Caco-2 (cell line): ENCODE measurements at regions not wholly inside any gene's neighbourhood (a gene's known extent, or its start where the extent isn't known, plus 50 kb on each side); places are given as distances from the start of the nearest gene placed in this dataset.

Experiments
- BruUV-seq: library from RNA; stranded (reverse); fragments of 400-500 nt; replicated peaks from 2 replicates; lab custom pipeline; 2021; lab: Mats Ljungman, UMichigan
- CTCF ChIA-PET: fragments of 300-600 bp; sonication (Branson Sonifier 250); formaldehyde crosslinking; loops from one replicate; lab custom pipeline; 2022; ENCODE audit warnings: antibody characterized with exemption; lab: Charles Lee
- POLR2A ChIA-PET: fragments of 300-600 bp; sonication (Branson Sonifier 250); formaldehyde crosslinking; loops from one replicate; lab custom pipeline; 2022; ENCODE audit warnings: antibody characterized with exemption; lab: Charles Lee
- DNase-seq, 2 experiments: peaks; one replicate each; pipeline versions ENCODE4 v3.0.0 to v3.0.0-alpha.2; 2020 to 2022
- H3K27me3 ChIP-seq: replicated peaks from 2 replicates; pipeline ENCODE4 v1.6.0; 2011; ENCODE audit warnings: low read length; ENCODE audit not compliant: control insufficient read depth, insufficient read depth
- H3K36me3 ChIP-seq: 2 replicates; pipeline ENCODE4 v1.5.1; 2011; ENCODE audit warnings: low read length; ENCODE audit not compliant: control insufficient read depth, insufficient read depth
- H3K4me1 ChIP-seq: fragments of 250-450 bp; sonication (Bioruptor Pico); 2 replicates; pipeline ENCODE4 v1.5.1; 2020; ENCODE audit warnings: mild to moderate bottlenecking
- H3K4me3 ChIP-seq: 2 replicates; pipeline ENCODE4 v1.5.1; 2011; ENCODE audit warnings: low read depth, mild to moderate bottlenecking, control low read depth, low read length
- H3K9me3 ChIP-seq: fragments of 250-450 bp; sonication (Bioruptor Pico); 2 replicates; pipeline ENCODE4 v1.5.1; 2020; ENCODE audit warnings: mild to moderate bottlenecking, moderate library complexity
- H3K27ac Mint-ChIP-seq: one replicate; pipeline ENCODE4 v1.8.0; 2022; ENCODE audit warnings: mixed read lengths; ENCODE audit not compliant: unreplicated experiment
- H3K27me3 Mint-ChIP-seq: one replicate; pipeline ENCODE4 v1.8.0; 2022; ENCODE audit warnings: mixed read lengths; ENCODE audit not compliant: insufficient read depth, unreplicated experiment
- H3K36me3 Mint-ChIP-seq: one replicate; pipeline ENCODE4 v1.8.0; 2022; ENCODE audit warnings: mild to moderate bottlenecking, mixed read lengths; ENCODE audit not compliant: insufficient read depth, unreplicated experiment
- H3K4me1 Mint-ChIP-seq: one replicate; pipeline ENCODE4 v1.8.0; 2022; ENCODE audit warnings: low read depth, mixed read lengths; ENCODE audit not compliant: unreplicated experiment
- H3K4me3 Mint-ChIP-seq: one replicate; pipeline ENCODE4 v1.8.0; 2022; ENCODE audit warnings: mild to moderate bottlenecking, moderate library complexity, mixed read lengths; ENCODE audit not compliant: unreplicated experiment
- H3K9me3 Mint-ChIP-seq: one replicate; pipeline ENCODE4 v1.8.0; 2022; ENCODE audit warnings: mixed read lengths; ENCODE audit not compliant: unreplicated experiment
- intact Hi-C: fragments of 100-400 bp; cut with micrococcal nuclease; formaldehyde crosslinking; loops from one replicate; pipeline ENCODE4 v1.10.0; 2022; ENCODE audit not compliant: unreplicated experiment
- TF ChIP-seq, protein P1 (sequence below), 2 experiments: fragments of 200-600 bp in 1 of 2; IDR thresholded peaks; 1 replicate in 1 of 2; 2 replicates in 1 of 2; pipeline versions ENCODE4 v1.5.1 to v1.8.0; 2011 to 2022; ENCODE audit warnings: antibody characterized with exemption in 1 of 2, control low read depth in 1 of 2, inconsistent platforms in 1 of 2, low read depth in 1 of 2, low read length in 1 of 2, mild to moderate bottlenecking in 1 of 2, moderate library complexity in 1 of 2; ENCODE audit not compliant: insufficient read depth in 1 of 2, severe bottlenecking in 1 of 2, unreplicated experiment in 1 of 2

DNA sequence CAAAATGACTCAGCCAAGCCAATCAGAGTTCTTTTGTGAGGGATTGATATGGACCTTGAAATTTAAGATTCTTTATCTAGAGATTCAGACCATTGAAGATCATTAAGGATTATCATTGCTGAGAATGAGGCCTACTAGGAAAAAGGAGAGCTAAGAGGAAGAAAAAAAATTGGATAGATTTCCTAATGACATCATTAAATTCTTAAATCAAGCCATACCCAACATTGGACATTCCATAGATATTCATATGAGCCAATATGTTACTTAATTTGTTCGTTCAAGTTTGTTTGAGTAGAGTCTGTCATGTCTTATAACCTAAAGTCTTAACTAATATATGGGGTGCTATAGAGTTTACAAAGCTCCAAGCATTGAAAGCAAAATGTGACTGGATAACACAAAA is 727.9 kb upstream of the SEMA6A start:
- H3K4me3 Mint-ChIP-seq = no peak overlapping the region

GRCh38 chr5:117299936-117300328 is 725.3 kb upstream of the SEMA6A start:
- Mint-ChIP-seq H3K27ac (no peak overlapping the region), H3K27me3 (no peaks in the 10 kb centered on the region), H3K4me3 (no peak overlapping the region), H3K4me1 (no peaks in the 10 kb centered on the region), H3K9me3 (no peaks in the 10 kb centered on the region), H3K36me3 (no peaks in the 10 kb centered on the region)
- TF ChIP-seq, protein P1, sequence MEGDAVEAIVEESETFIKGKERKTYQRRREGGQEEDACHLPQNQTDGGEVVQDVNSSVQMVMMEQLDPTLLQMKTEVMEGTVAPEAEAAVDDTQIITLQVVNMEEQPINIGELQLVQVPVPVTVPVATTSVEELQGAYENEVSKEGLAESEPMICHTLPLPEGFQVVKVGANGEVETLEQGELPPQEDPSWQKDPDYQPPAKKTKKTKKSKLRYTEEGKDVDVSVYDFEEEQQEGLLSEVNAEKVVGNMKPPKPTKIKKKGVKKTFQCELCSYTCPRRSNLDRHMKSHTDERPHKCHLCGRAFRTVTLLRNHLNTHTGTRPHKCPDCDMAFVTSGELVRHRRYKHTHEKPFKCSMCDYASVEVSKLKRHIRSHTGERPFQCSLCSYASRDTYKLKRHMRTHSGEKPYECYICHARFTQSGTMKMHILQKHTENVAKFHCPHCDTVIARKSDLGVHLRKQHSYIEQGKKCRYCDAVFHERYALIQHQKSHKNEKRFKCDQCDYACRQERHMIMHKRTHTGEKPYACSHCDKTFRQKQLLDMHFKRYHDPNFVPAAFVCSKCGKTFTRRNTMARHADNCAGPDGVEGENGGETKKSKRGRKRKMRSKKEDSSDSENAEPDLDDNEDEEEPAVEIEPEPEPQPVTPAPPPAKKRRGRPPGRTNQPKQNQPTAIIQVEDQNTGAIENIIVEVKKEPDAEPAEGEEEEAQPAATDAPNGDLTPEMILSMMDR (IDR thresholded peaks at IDR 0.05; ENCODE audit: insufficient read depth in 1 of 2, low read depth in 1 of 2, low read length in 1 of 2, severe bottlenecking in 1 of 2, unreplicated experiment in 1 of 2) = no peak
- ChIA-PET CTCF (interaction anchor here (1.0 kb wide), 1 partner anchor 155 kb away, joined by 3 read pairs; no protein-coding TSS in a partner anchor), POLR2A (no interaction called here)
- Histone ChIP-seq H3K27me3 (no peaks in the 10 kb centered on the region), H3K4me3 (no peak overlapping the region), H3K36me3 (no peaks in the 10 kb centered on the region), H3K4me1 (no peaks in the 10 kb centered on the region), H3K9me3 (no peaks in the 10 kb centered on the region)
- intact Hi-C loops = no loop called here
- BruUV-seq = no TSS peak
- DNase-seq = no peak

More for the DNA sequence above, 727.9 kb upstream of the SEMA6A start:
- Mint-ChIP-seq H3K4me1 (peaks cover 7% of the 10 kb centered on the region), H3K36me3 (no peaks in the 10 kb centered on the region), H3K27me3 (no peaks in the 10 kb centered on the region), H3K9me3 (no peaks in the 10 kb centered on the region), H3K27ac (no peak overlapping the region)
- TF ChIP-seq, protein P1 (IDR thresholded peaks at IDR 0.05; ENCODE audit: insufficient read depth in 1 of 2, low read depth in 1 of 2, low read length in 1 of 2, severe bottlenecking in 1 of 2, unreplicated experiment in 1 of 2) = no peak
- POLR2A ChIA-PET = no interaction called here
- Histone ChIP-seq H3K36me3 (no peaks in the 10 kb centered on the region), H3K4me1 (no peaks in the 10 kb centered on the region), H3K27me3 (no peaks in the 10 kb centered on the region), H3K9me3 (no peaks in the 10 kb centered on the region), H3K4me3 (no peak overlapping the region)
- DNase-seq = no peak
- intact Hi-C loops = no loop called here
- CTCF ChIA-PET = no interaction called here
- no TSS peak for BruUV-seq

DNA sequence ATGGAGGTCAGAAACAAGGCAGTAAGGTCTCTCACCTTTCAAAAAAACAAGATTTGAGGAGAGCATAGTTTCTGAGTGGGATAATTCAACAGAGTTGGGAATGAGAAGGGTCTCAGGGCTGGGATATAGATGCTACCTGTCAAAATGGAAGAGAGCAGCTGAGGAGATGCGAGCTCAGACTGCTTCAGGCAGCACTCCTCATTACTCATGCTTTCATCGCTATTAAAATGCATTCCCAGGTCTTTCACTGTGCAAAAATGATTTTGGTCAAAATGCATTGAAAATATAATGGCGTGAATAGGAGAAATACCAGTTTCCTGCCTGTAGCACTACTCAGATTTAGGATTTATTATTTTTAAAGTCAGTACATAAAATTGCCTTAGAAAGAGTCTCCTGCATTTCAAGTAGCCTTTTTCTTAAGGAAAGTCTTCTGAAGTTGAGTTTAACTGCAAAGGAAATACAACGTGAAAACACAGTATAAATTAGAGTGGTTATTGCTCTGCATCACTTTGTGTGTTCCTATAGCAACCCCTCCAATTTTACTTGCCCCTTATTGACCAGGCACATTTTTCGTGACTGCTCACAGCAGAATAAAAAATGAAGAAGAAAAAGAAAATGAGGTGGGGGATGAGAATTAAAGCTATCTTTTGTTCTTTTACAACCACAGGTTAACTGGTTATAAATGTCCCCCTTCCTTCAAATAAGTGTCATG is 724.8 kb upstream of the SEMA6A start:
- ChIA-PET POLR2A (no interaction called here), CTCF (interaction anchor here (1.0 kb wide), 1 partner anchor 155 kb away, joined by 3 read pairs; no protein-coding TSS in a partner anchor)
- Histone ChIP-seq H3K4me3 (no peak overlapping the region), H3K9me3 (no peaks in the 10 kb centered on the region), H3K27me3 (no peaks in the 10 kb centered on the region), H3K4me1 (no peaks in the 10 kb centered on the region), H3K36me3 (no peaks in the 10 kb centered on the region)
- no TSS peak for BruUV-seq
- no peaks in the 10 kb centered on the region for H3K4me1 Mint-ChIP-seq
- no peak overlapping the region for H3K27ac Mint-ChIP-seq
- intact Hi-C loops = no loop called here
- H3K9me3 Mint-ChIP-seq = no peaks in the 10 kb centered on the region
- TF ChIP-seq, protein P1 (IDR thresholded peaks at IDR 0.05; ENCODE audit: insufficient read depth in 1 of 2, low read depth in 1 of 2, low read length in 1 of 2, severe bottlenecking in 1 of 2, unreplicated experiment in 1 of 2) = no peak
- no peaks in the 10 kb centered on the region for H3K27me3 Mint-ChIP-seq
- H3K4me3 Mint-ChIP-seq = no peak overlapping the region
- DNase-seq = no peak
- H3K36me3 Mint-ChIP-seq = no peaks in the 10 kb centered on the region
